Psoas muscle (tissue), 7 donors: ENCODE measurements at regions not wholly inside any gene's neighbourhood (a gene's known extent, or its start where the extent isn't known, plus 50 kb on each side); places are given as distances from the start of the nearest gene placed in this dataset.

ENCODE experiments used
- ATAC-seq, 4 donors: fragments of 200-7000 bp; cut with Tn5 transposase; one replicate each; pipeline ENCODE4 v1.9.1; 2020; ENCODE audit warnings: moderate library complexity in 3 of 4, mild to moderate bottlenecking in 2 of 4
- DNase-seq, 2 donors: peaks; one replicate each; pipeline ENCODE4 v3.0.0-alpha.2; 2020
- H3K27ac ChIP-seq: fragments of 200-600 bp; one replicate; pipeline ENCODE4 v1.8.0; 2022
- H3K27me3 ChIP-seq, 3 donors: fragments of 200-600 bp in 1 of 3; one replicate each; pipeline versions ENCODE4 v1.6.1 to v1.8.0; 2013 to 2022; ENCODE audit warnings: low read length in 2 of 3, mild to moderate bottlenecking in 2 of 3, moderate library complexity in 1 of 3; ENCODE audit not compliant: insufficient read depth in 3 of 3
- H3K36me3 ChIP-seq, 2 donors: fragments of 200-600 bp in 1 of 2; one replicate each; pipeline versions ENCODE4 v1.6.1 to v1.8.0; 2013 to 2022; ENCODE audit warnings: low read depth in 1 of 2, mild to moderate bottlenecking in 1 of 2, moderate library complexity in 1 of 2; ENCODE audit not compliant: insufficient read depth in 1 of 2
- H3K4me1 ChIP-seq: fragments of 200-600 bp; one replicate; pipeline ENCODE4 v1.8.0; 2022
- H3K4me3 ChIP-seq: fragments of 200-600 bp; one replicate; pipeline ENCODE4 v1.8.0; 2022; ENCODE audit warnings: mild to moderate bottlenecking
- H3K9me3 ChIP-seq: fragments of 200-600 bp; one replicate; pipeline ENCODE4 v1.8.0; 2022
- WGBS, 3 donors: extraction: QIAGEN DNeasy Blood & Tissue Kit; methylation state at CpG; one replicate each; pipeline versions ENCODE4 v1.1.6 to v1.1.7; 2013; 5-methylcytosine and 5-hydroxymethylcytosine counted together
- intact Hi-C, 2 donors: fragments of 100-400 bp; cut with DNase I; formaldehyde crosslinking; loops; one replicate each; pipeline versions ENCODE4 v1.11.0 to v1.14.2; 2022
- TF ChIP-seq, protein P1 (sequence below): fragments of 200-600 bp; IDR thresholded peaks from one replicate; pipeline ENCODE4 v1.8.0; 2022; ENCODE audit warnings: antibody characterized with exemption
- donor health status: healthy with polysubstance abuse.
- donor health status: DM: no; HTN: no; CAD: no; lungs with moderate emphysema.
- donor health status: Bipolar disorder and iron deficiency.
- donor health status: healthy.
- donor health status: DM: yes; HTN: yes; CAD: no.
- donor health status: DM: no; HTN: no; CAD: no.
- donor health status: DM: yes; HTN: yes; CAD: no.

DNA sequence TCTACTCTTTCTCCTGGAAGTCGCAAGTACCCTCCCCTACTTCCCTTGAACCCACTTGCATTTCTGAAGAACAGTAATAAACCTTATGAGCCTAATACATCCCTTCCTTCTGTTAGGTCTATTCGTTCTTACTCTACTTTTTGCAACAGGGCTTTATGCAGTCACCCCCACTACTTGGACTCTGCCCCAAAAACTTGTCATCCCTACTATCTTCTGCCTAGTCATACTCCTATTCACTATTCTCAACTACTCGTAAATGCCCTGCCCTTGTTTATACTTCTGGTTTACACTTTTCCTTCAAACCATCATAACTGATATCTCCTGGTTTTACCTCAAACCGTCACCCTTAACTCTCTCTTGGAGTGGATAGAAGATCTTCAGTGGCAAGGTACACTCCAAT lies 55.2 kb upstream of the SLIT2 start:
- H3K4me1 ChIP-seq, result no peaks in the 10 kb centered on the region
- no peaks in the 10 kb centered on the region for H3K27me3 ChIP-seq
- DNase-seq (no peak), ATAC-seq (no peak)
- no peaks in the 10 kb centered on the region for H3K9me3 ChIP-seq
- H3K27ac ChIP-seq, result no peak overlapping the region
- WGBS, 3 donors, result 85 to 90% (median 89%) methylated on average over 4 of the region's 4 CpGs
- TF ChIP-seq, protein P1, sequence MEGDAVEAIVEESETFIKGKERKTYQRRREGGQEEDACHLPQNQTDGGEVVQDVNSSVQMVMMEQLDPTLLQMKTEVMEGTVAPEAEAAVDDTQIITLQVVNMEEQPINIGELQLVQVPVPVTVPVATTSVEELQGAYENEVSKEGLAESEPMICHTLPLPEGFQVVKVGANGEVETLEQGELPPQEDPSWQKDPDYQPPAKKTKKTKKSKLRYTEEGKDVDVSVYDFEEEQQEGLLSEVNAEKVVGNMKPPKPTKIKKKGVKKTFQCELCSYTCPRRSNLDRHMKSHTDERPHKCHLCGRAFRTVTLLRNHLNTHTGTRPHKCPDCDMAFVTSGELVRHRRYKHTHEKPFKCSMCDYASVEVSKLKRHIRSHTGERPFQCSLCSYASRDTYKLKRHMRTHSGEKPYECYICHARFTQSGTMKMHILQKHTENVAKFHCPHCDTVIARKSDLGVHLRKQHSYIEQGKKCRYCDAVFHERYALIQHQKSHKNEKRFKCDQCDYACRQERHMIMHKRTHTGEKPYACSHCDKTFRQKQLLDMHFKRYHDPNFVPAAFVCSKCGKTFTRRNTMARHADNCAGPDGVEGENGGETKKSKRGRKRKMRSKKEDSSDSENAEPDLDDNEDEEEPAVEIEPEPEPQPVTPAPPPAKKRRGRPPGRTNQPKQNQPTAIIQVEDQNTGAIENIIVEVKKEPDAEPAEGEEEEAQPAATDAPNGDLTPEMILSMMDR, result no peak
- no peaks in the 10 kb centered on the region for H3K36me3 ChIP-seq
- H3K4me3 ChIP-seq, result no peak overlapping the region
- intact Hi-C loops, result no loop called here

DNA sequence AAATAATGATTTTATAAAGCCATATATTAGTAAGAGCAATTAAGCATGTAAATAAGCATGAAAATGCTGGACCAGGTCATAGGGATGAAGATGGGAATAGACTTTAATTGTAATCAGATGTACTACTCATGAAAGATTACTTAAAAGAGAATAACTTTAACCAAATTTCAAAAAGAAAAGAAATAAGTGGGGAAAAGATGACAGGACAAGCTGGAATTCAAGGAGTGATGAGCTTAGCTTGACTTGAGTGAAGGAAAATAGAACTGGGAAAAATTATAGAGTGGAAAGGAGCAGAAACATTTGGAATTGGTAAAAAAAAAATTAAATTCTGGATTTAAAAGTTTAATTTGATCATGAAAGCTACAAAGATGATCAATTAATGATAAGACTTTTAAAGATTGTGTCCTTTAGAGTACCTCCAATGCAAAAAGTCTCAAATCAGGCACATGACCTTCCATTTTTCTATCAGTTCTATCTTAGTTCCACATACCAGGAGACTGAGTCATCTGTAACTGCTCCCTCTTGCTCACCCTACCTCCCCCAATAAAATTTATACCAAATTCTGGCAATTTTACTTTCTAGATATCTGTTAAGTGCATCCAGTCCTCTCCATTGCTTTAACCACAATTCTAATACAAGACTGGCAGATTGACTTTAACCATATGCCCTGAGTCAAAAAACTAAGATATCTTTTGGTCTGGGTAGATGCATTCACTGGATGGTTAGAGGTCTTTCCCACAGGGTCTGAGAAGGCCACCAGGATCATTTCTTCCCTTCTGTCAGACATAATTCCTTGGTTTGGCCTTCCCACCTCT lies 56.4 kb upstream of the SLIT2 start:
- H3K4me3 ChIP-seq, result no peak overlapping the region
- no peak for DNase-seq
- H3K9me3 ChIP-seq, result no peaks in the 10 kb centered on the region
- H3K36me3 ChIP-seq, result no peaks in the 10 kb centered on the region
- no peaks in the 10 kb centered on the region for H3K27me3 ChIP-seq
- no peak for ATAC-seq
- H3K27ac ChIP-seq, result no peak overlapping the region
- H3K4me1 ChIP-seq, result no peaks in the 10 kb centered on the region
- TF ChIP-seq, protein P1, result no peak
- intact Hi-C loops, result no loop called here

- no peaks in the 10 kb centered on the region for H3K9me3 ChIP-seq
- intact Hi-C loops, result no loop called here
- no peak overlapping the region for H3K4me3 ChIP-seq
- no peak for DNase-seq
- TF ChIP-seq, protein P1, result no peak
- no peaks in the 10 kb centered on the region for H3K27me3 ChIP-seq
- 63 to 74% (median 73%) methylated on average over 1 of the region's 1 CpG for WGBS, 3 donors
- H3K36me3 ChIP-seq, result no peaks in the 10 kb centered on the region
- no peak for ATAC-seq
- peak overlapping the region; percentile 5 for H3K27ac ChIP-seq
- no peaks in the 10 kb centered on the region for H3K4me1 ChIP-seq
These were observed 57.3 kb upstream of the SLIT2 start for GRCh38 chr4:20194123-20195013.

GRCh38 chr4:20193141-20193936 lies 58.4 kb upstream of the SLIT2 start:
- Histone ChIP-seq H3K27me3 (no peaks in the 10 kb centered on the region), H3K4me3 (no peak overlapping the region), H3K27ac (peak overlapping the region; percentile 16), H3K36me3 (no peaks in the 10 kb centered on the region), H3K9me3 (no peaks in the 10 kb centered on the region), H3K4me1 (no peaks in the 10 kb centered on the region)
- ATAC-seq (no peak), DNase-seq (no peak)
- TF ChIP-seq, protein P1, result no peak
- intact Hi-C loops, result no loop called here
- WGBS, 3 donors, result 67 to 70% (median 67%) methylated on average over 5 of the region's 5 CpGs
